ENCODE measurements at regions not wholly inside any gene's neighbourhood (a gene's known extent, or its start where the extent isn't known, plus 50 kb on each side); places are given as distances from the start of the nearest gene placed in this dataset.

DNA sequence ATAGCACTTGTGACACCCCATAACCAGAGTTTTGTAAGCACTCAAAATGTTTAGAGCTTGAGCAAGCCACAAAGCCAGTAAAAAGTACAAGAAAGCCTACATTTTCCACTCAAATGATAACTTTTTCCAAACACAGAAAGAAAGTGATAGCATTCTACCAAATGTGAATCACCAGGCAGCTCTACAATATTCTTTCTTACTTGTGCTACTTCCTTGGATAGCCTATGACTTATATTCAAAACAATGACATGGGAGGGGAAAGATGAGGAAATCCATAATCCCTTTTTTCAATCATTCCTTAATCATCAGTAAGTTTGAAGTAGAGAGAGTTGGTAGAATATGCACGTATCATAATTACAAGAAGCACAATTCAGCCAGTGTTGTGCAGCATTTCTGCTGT, 650.8 kb upstream of the PCDH9 start:
- TF ChIP-seq, protein P1, sequence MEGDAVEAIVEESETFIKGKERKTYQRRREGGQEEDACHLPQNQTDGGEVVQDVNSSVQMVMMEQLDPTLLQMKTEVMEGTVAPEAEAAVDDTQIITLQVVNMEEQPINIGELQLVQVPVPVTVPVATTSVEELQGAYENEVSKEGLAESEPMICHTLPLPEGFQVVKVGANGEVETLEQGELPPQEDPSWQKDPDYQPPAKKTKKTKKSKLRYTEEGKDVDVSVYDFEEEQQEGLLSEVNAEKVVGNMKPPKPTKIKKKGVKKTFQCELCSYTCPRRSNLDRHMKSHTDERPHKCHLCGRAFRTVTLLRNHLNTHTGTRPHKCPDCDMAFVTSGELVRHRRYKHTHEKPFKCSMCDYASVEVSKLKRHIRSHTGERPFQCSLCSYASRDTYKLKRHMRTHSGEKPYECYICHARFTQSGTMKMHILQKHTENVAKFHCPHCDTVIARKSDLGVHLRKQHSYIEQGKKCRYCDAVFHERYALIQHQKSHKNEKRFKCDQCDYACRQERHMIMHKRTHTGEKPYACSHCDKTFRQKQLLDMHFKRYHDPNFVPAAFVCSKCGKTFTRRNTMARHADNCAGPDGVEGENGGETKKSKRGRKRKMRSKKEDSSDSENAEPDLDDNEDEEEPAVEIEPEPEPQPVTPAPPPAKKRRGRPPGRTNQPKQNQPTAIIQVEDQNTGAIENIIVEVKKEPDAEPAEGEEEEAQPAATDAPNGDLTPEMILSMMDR (IDR thresholded peaks at IDR 0.05), result no peak
- TF ChIP-seq POLR2A (IDR thresholded peaks at IDR 0.05), result no peak
